NT2/D1 (cell line): ENCODE measurements at regions not wholly inside any gene's neighbourhood (a gene's known extent, or its start where the extent isn't known, plus 50 kb on each side); places are given as distances from the start of the nearest gene placed in this dataset.

Experiments used
- SUZ12 ChIP-seq: IDR thresholded peaks from 2 replicates; pipeline ENCODE4 v1.6.1; 2011; ENCODE audit not compliant: insufficient read length, insufficient read depth; ENCODE audit errors: extremely low read depth
- YY1 ChIP-seq: IDR thresholded peaks from 2 replicates; pipeline ENCODE4 v1.6.1; 2011; ENCODE audit not compliant: insufficient read length, insufficient read depth
- ZNF274 ChIP-seq: IDR thresholded peaks from 2 replicates; pipeline ENCODE4 v1.6.1; 2011; ENCODE audit warnings: mild to moderate bottlenecking, low read depth, low read length

DNA sequence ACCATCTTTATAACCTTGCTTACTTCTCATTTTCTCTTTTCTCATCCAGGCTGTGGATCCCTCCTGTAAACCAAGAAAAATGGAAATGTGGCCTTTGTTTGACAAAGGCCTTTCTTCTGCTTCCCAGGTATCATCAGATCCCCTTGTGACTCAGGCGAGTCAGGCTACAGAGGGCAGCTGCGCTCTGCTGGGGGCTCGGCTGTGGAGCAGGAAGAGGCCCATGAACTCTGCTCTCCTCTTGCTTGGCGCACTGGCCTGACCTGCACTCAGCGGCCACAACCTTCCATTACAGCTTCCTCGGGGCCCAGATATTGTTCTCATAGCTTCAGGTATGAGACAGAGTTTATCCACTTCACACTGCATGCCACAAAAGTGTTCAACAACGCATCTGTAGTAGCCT is 457.6 kb upstream of the COBL start:
- TF ChIP-seq ZNF274 (no peak), SUZ12 (no peak), YY1 (no peak)
